ENCODE measurements at regions not wholly inside any gene's neighbourhood (a gene's known extent, or its start where the extent isn't known, plus 50 kb on each side); places are given as distances from the start of the nearest gene placed in this dataset.

GRCh38 chr3:145134738-145135137, 1026.2 kb downstream of the PLOD2 start:
- DNase-seq (ENCODE audit: low read depth in 2 of 2) = no peak

DNA sequence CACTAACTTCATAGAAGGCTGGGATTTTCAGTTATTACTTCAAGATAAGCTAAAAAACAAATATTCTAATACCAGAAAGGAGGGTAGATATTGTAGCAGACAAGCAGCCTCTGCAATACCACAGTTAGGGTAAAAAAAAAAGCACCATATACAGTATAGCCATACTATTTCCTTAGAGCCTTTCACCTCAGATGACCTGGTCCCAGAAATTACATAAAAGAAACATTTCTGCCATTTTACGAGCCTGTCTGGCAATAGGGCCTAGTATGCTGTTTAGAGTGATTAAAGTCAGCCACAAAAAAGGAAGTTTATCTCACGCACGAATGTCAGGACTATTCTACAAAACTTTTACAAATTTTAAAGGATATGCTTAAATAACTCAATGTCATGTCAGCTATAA, 1016.6 kb downstream of the PLOD2 start:
- no peak for DNase-seq (ENCODE audit: low read depth in 2 of 2)

DNA sequence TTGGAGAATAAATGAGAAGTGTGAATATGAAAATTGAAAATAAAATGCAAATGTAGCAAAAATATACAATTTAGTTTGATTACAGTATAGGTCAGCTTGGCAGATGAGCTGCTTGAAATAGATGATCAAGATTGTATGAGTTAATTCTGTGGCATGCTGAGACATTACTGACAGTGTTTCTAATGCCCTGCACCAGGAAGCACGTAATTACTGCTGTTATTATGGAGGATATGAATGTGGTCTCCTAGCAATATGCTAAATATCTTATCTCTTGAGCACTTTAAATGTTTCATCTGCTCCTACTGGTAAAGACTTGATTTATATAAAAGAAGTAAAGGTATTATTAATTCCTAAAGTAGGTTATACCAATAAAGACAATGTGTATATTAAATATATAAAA, 1015.5 kb downstream of the PLOD2 start:
- no peak for DNase-seq (ENCODE audit: low read depth in 2 of 2)

DNA sequence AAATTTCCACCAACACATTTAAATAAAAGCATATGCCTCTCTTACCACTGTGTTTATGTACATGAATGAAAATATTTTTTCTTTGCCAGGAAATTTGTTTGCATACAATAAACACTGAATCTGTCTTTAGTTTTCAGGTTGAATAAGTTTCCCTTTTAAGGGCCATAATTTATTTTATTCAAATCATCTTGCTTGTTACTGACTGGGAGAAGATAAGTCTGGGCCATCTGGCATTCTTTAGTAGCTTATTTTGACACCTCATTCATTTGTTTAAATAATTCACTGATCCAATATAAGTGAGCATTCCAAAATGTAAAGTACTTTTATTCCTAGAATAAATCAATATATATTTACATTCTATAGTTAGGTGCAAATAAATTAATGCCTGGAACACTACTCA, 1001.3 kb downstream of the PLOD2 start:
- no peak for DNase-seq (ENCODE audit: low read depth in 2 of 2)

GRCh38 chr3:145170121-145170520, 990.9 kb downstream of the PLOD2 start:
- no peak for DNase-seq (ENCODE audit: low read depth in 2 of 2)

GRCh38 chr3:145175626-145176025, 985.4 kb downstream of the PLOD2 start:
- no peak for DNase-seq (ENCODE audit: low read depth in 2 of 2)

DNA sequence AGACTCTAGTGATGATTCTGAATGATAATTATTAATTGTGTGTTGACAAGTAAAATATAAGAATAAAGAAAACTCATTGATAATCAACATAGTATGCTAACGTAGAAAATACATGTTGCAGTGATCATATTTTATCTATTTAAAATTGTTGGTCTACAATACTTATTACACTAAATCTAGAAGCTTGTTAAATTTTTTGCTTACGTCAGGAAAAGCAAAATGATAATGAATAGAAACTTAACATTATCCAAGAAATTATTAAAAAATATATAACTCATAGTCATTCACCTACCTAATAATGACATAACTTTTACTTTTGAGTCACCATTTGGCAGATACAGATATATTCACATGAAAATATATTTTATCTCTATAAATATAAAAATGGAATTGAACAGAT, 984.1 kb downstream of the PLOD2 start:
- no peak for DNase-seq (ENCODE audit: low read depth in 2 of 2)

- no peak for DNase-seq (ENCODE audit: low read depth in 2 of 2)
These were observed 983.2 kb downstream of the PLOD2 start for GRCh38 chr3:145177828-145178227.

DNA sequence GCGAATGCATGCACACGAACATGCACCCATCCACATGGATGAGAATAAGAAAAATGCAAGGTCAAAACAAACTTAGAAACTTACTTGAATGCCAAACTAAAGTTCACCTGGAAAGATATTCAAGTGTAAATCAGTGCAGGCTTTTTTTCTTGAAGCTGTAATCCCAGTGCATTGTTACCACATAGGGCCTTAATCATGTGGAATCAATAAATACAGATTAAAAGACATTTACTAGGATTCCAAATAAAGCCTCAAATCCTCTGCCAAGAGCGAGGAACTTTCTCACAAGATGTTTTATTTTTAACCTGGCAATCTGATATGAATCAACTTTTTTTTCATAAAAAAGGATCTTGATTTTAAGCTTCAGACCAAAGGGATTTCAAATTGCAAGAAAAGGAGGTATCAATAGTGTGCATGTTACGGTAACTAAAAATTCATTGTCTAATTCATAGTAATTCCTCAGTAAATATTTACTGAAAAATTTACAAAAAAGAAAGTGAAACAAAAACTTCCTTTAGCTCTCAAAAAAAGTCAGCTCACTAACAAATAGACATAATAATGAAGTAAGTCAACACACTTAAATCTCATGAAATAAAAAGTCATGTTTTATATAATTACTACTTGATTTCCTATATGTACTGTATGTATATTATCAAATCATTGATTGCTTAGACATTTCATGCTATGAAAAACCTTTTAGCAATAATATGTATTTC, 978.6 kb downstream of the PLOD2 start:
- no peak for DNase-seq (ENCODE audit: low read depth in 2 of 2)

DNA sequence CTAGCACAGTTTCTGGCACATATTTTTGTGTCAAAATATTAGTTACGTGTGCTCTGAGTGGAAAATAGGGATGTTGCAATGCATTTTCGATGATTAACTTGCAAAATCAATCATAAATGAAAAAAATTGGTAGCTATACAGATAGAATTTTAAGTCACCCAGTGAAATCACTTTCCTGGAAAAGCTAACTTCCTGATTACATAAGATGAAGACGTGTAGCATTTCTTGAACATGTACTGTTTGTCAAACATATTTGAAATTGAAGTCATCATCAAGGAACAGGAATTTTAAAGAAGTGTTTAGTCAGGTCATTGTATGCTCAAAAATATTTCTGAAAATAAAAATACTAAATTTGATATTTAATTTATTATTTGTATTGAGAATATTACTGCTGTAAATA, 977.7 kb downstream of the PLOD2 start:
- DNase-seq (ENCODE audit: low read depth in 2 of 2) = no peak

- DNase-seq (ENCODE audit: low read depth in 2 of 2) = no peak
These were observed 972.8 kb downstream of the PLOD2 start for GRCh38 chr3:145188079-145188770.

DNA sequence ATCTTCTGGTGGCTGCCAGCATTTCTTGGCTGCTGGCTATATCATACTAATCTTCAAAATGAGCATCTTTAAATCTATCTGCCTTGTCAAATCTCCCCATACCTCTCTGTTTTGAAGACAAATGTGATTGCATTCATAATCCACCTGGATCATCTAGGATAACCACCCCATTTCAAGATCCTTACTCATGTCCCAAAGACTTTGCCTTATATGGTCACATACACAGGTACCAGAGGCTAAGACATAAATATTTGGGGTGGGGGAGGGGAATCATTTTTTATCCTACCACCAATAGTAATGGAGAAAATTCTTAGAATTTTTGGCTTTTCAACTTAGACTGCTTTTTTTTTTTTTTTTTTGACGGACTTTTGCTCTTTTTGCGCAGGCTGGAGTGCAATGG, 970.8 kb downstream of the PLOD2 start:
- no peak for DNase-seq (ENCODE audit: low read depth in 2 of 2)

GRCh38 chr3:145190761-145191160, 970.2 kb downstream of the PLOD2 start:
- no peak for DNase-seq (ENCODE audit: low read depth in 2 of 2)

- DNase-seq (ENCODE audit: low read depth in 2 of 2) = peak; percentile 1 to 58
These were observed 969.4 kb downstream of the PLOD2 start for GRCh38 chr3:145191543-145191942.

- DNase-seq (ENCODE audit: low read depth in 2 of 2) = peak in 1 of 2 donors; percentile 0
These were observed 963.7 kb downstream of the PLOD2 start for GRCh38 chr3:145197051-145197820.

- DNase-seq (ENCODE audit: low read depth in 2 of 2) = no peak
These were observed 963.2 kb downstream of the PLOD2 start for GRCh38 chr3:145197821-145198220.

- no peak for DNase-seq (ENCODE audit: low read depth in 2 of 2)
These were observed 951.4 kb downstream of the PLOD2 start for GRCh38 chr3:145209561-145209960.

GRCh38 chr3:145219355-145220235, 941.4 kb downstream of the PLOD2 start:
- peak in 1 of 2 donors; percentile 7 for DNase-seq (ENCODE audit: low read depth in 2 of 2)

DNA sequence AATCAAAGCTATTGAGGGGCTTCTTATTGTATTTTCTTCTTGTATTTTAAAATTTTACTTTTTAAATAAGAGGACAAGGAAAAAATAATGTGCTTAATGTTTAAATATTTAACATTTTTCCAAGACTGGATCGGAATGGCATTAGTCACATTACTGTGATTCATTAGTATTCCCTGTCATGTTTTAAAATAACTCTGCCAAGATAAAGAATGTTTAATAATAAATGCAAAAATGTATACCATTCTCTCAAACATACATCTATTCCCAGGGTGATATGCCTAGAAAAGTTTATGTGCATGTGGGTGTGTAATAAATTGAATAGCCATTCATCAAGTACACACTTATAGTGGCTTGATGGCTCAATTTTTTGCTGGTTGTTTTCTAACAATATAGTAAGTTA, 936.1 kb downstream of the PLOD2 start:
- DNase-seq (ENCODE audit: low read depth in 2 of 2) = no peak

DNA sequence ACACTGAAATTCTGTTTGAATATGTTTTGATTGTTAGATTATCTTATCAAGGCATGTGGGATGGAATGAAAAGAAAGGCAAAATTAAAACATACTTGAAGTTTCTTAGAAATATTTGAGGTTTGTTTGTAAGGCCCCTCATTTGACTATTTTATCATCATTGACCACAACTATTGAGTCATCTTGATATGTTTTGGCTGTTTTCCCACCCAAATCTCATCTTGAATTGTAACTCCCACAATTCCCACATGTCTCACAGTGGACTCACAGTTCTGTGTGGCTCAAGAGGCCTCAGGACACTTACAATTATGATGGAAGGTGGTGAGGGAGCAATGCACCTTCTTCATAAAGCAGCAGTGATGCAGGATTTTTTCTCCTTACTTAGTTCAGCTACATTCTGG, 917.1 kb downstream of the PLOD2 start:
- DNase-seq (ENCODE audit: low read depth in 2 of 2) = no peak

GRCh38 chr3:145244327-145244726, 916.7 kb downstream of the PLOD2 start:
- DNase-seq (ENCODE audit: low read depth in 2 of 2) = no peak

DNA sequence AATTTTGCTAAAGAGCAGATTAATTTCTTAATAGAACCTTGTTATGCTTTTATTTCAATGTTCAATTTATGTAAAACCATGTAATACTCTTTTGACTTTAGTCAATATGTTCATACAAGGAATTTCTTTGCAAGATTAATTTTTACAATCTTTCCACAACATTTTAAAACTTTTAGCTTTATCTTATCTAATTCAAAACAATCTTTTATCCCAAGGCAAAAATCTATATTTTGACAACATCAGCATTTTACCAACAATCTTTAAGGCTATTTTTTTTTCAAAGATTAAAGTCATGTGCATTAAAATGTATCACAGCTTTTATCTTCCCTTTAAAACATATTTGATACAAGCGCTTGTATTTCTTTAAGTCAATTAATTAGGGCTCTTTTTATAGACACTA, 914.7 kb downstream of the PLOD2 start:
- no peak for DNase-seq (ENCODE audit: low read depth in 2 of 2)

All from dermis microvascular lymphatic vessel endothelial cell (primary cell).